Globus pallidus (tissue), 1 donor: ENCODE measurements at regions not wholly inside any gene's neighbourhood (a gene's known extent, or its start where the extent isn't known, plus 50 kb on each side); places are given as distances from the start of the nearest gene placed in this dataset.

ENCODE experiments used
- DNase-seq: peaks from one replicate; pipeline ENCODE4 v3.0.0-alpha.2; 2015; ENCODE audit warnings: low spot score

DNA sequence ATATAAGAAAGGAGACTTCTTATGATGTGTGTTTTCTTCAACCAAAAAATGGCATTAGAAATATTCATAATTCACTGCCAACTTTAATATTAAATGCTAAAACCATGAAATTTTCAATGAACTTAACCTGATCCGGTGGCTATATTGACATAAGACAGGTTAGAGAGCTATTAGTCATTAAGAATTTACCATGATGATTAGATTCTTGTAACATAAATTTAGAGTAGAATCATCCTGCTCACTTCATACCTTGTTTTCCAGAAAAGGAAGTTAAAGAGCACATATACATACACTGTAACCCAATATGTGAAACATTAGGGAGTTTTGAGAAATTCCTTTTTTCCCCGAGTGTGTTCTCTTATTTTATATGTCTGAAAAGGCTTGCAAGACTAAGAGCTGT, 430.3 kb upstream of the SEMA3A start:
- DNase-seq: no peak

DNA sequence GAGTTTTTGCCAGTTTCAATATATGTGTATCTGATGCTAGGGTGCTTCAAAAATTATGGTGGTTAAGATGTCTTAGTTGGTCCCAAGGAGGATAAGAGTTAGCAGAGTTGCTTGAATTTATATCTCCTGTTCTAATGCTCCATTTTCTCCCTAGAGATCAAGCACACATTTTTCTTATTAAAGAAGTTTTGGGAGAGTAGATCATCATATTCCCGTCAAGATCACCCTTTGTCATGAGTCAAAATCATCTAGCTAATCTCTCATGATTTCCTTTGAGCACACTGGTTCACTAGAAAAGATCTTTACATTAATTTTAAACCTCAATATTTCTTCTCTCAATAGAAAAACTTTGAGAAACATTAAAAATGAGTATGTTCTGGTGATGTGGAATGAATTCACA, 429.9 kb upstream of the SEMA3A start:
- DNase-seq: no peak

DNA sequence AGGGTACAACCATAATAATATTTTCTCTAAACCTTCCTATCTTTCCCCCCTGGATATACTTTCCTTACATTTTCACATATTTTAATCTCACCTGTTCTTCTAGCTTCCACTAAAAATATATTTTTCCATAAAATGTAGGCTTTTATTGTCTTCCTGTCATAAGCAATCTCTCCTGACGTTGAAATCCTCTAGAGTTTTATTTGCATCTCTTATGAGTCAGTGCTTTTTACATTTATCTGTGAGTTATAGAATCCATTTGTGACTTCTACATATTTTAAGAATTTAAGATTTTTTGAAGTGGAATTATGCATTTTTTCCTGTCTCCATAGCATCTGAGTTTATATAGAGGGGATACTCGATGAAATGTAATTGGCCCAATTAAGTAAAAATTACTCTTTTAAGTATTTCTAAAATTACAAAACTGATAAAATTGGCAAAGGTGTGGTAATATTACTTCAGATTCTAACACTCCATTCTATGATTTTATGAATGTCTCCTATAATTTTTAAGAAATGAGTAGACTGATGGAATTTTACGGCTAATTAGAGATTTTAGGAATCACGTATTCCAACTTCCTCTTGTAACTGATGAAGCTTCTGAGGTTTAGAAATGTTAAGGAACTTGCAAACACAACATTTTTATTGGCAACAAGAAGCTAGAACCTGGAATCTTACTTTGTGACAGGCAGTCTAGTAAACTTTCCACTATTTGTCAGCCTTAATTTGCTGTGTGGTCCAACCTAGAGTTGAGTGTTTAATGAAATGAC, 422.9 kb upstream of the SEMA3A start:
- DNase-seq: no peak

DNA sequence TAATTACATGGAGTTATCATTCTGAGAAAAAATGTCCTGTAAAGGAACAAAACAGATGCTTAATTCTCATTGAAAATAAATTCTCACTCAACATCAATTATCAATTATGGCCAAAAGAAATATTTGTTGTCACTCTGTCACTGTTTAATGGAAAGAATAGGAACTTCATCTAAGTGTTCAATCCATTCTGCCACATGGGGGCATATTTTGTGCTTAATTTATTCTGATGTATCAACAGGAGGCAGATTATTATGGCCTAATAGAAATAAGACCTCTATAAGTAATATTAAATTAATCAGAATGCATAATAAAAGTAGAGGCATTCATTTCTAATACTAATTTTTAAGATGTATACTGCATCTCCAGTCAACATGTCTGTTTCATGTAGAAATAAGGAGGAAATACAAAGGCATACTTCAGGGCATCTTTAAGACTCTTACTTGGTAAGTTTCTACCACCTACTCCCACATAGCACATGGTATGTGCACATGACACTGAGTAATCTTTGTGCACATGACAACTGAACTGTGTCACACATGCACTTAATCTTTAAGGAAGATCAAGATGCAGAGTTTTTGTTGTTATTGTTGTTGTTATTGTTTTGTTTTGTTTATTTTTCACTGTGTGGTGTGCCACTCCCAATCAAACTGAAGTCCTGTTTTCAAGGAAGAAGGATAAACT, 420.4 kb upstream of the SEMA3A start:
- no peak for DNase-seq

DNA sequence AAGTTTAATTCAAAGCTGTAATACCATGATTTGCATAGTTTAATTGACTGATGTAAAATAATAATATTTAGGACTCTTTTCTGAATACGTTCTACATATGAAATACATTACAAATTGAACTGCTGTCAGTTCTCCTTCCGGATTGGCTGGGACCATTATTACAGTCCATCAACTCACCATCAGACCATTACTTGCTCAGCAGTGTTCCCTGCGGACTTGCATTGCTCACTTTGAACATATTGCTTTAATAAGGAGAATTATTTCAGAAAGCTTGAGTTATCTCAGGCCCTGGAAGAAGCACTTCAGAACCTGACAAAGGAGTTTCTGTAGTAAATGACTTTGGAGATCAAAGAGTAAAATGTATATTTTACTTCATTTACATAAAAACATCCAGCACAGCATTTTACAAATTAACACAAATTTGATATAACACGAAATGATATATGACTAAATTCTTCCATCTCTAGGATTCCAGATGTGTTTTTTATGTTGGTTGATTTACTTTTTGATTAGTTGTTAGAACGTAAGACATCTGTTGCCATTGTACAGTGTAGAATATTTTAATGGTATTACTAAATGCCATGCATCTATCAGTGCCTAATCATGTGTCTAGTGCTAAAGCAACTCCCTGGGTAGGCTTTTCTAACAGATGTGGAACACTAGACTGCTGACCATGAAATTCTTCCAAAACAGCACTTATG, 418.5 kb upstream of the SEMA3A start:
- DNase-seq: no peak

DNA sequence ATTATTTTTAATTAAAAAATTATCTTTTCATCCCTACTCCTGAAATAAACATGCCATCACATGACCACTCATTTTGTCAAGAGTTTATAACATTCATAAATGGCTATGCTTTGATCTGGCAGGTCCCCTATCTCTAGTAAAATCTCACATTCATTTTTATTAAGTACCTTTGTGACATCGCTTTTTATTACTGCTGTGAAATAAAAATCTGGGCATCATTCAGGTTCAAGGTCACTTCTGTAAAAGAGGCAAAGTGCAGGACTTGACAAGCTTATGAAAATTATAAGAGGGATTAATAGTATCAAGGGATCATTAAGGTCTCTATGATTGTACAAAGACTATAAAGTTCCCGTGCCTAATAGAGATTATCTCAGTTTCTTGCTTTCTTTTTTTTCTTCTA, 416.8 kb upstream of the SEMA3A start:
- DNase-seq: no peak

DNA sequence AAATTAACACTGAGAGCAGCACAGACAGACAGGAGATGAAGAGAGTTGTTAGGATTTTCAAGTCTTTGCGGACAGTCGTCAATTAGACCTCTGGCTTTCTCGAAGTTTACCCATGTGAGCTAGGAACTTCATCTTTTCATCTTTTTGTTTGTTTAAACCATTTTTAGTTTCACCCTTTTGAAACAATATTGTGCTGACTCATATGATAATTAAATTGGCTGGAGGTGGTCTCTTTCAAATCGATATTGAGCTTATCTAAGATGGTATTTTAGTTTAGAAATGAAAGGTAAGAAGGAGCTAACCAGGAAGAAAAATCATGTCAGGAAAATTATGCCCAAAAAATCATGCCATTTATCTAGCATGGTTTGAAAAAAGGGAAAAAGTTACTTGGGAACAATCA, 415.8 kb upstream of the SEMA3A start:
- no peak for DNase-seq

DNA sequence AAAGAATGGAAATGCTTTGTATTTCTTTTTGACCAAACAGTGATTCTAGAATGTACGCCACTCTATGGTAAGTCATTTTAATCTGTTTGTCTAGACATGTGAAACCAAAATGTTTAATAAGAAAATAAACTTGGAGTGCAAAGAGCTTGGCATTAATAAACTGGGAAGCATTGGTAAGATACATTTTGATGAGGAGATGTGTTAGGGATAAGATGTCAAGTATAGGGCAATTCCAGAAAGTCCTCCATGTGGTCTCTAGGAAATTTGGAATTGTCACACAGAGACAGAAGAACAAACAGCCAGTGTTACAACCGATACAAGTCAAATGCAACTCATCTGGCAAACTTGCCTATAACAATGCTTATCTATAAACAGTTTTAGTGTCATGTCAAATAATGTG, 410.7 kb upstream of the SEMA3A start:
- no peak for DNase-seq

DNA sequence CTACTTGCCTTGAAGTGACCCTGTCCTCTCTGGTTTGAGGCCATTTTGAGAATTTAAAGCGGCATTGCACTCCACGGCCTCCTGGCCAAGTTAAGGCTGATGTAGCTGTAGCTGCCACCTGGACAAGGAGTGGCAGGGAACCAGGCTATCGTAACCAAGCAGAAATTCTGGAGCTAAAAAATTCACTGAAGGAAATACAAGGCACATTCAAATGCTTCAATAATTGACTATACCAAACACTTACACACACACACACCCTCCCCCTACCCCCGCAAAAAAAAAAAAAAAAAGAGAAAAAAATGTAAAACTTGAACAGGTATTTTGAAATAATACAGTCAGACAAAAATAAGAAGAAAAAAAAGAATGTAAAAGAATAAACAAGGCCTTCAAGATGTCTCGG, 409.0 kb upstream of the SEMA3A start:
- DNase-seq: no peak

DNA sequence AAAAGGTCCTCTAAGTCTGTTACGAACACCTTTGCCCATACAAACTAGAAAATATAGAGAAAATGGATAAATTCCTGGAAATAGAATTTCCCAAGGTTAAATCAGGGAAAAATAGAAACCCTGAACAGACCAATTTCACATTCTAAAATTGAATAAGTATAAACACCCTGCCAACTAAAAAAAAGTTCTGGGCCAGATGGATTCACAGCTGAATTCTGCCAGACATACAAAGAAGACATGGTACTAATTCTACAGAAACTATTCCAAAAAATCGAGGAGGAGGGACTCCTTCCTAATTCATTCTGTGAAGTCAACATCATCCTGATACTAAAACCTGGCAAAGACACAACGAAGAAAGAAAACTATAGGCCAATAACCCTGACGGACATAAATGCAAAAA, 400.4 kb upstream of the SEMA3A start:
- no peak for DNase-seq

DNA sequence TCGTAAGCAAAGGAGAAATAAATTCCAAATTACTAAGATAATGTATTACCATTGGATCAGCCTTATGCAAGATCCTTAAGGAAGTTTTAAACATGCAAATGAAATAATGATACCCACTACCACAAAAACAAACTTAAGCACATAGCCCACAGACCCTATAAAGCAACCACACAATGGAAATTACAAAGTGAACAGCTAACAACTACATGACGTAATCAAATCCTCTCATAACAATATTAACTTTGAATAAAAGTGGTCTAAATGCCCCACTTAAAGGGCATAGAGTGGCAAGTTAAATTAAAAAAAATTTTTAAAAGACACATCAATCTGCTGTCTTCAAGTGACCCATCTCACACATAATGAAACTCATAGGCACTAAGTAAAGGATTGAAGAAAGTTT, 397.3 kb upstream of the SEMA3A start:
- no peak for DNase-seq

DNA sequence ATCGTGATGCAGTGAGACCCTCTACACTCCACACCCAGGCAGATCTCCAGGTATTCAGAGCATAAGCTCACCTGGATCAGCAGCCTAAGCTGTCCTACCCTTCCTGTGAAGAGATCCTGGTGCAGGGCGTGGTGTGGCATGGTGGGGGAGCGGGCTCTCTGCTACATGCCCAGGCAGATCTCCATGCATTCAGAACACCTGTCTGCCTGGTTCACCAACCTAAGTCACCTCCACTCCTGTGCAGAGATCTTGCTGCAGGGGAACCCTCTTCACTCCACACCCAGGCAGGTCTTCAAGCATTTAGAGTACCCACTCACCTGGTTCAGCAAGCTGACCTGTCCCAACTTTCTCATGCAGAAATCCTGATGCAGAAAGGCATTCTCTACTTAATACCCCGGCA, 394.4 kb upstream of the SEMA3A start:
- no peak for DNase-seq

DNA sequence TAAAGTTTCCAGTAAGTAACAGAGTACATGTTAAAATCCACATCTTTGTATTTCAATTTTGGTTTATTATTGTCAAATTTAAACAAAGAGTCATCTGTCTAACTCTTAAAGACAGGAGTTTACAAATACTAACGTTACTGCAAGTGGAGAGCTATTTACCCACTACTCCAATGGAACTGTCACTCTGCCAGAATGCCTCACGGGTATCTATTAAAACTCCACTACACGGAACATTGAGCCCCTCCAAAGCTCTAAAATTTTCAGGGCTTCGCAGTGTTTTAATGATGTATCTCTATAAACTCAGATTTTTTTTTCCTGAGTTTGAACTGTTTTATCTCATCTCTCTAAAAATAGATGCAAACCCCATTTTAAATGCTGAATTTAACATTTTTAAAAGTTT, 388.7 kb upstream of the SEMA3A start:
- no peak for DNase-seq

DNA sequence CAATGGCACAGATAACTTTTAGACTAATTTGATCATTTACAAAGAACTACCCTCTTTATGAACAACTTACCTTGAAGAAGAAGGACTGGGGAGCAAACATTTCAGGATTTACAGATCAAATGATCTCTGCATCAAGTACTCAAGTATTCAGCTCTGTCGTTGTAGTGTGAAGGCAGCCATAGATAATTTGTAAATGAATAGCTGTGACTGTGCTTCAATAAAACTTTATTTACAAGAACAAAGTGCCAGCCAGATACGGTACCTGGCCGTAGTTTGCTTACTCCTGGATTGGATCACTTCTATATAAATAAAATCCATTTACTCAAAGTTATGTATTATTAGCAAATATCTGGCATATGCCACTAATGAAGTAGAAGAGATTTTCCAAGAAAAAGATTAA, 388.2 kb upstream of the SEMA3A start:
- no peak for DNase-seq

DNA sequence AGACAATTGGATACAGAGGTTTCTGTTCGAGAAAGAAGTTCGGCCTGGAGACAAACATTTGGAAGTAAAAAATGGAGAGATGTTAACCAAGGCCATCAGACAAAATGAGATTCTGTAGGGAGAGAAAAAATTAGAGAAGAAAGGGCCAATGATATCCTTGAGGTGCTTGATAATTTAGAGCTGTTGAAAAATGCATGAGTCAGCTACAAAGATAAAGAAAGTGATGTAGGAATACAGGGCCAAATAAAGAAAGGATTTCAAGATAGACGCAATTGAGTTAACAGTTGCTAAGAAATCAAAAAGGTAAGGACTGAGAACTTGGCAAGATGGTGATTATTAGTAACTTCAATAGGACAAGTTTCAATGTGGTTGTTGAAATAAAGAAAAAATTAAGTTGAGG, 384.2 kb upstream of the SEMA3A start:
- DNase-seq: no peak

DNA sequence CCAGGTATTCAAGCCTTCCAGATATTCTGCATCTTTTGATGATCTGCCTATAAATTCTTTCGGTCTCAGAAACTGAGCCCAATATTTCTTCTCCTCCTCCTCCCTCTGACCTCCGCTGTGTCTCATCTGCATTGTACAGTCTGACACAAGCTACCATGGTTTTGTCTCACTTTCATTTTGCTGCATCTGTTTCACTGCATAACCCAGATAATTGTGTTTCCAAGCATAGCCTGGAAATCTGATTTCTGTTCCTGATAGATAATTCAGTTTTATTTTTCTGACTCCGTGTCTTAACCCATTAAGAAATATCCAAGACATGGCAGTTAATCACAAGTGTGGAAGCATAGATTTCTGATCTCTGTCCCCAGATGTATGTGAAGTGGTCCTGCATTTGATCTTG, 374.2 kb upstream of the SEMA3A start:
- DNase-seq: no peak

DNA sequence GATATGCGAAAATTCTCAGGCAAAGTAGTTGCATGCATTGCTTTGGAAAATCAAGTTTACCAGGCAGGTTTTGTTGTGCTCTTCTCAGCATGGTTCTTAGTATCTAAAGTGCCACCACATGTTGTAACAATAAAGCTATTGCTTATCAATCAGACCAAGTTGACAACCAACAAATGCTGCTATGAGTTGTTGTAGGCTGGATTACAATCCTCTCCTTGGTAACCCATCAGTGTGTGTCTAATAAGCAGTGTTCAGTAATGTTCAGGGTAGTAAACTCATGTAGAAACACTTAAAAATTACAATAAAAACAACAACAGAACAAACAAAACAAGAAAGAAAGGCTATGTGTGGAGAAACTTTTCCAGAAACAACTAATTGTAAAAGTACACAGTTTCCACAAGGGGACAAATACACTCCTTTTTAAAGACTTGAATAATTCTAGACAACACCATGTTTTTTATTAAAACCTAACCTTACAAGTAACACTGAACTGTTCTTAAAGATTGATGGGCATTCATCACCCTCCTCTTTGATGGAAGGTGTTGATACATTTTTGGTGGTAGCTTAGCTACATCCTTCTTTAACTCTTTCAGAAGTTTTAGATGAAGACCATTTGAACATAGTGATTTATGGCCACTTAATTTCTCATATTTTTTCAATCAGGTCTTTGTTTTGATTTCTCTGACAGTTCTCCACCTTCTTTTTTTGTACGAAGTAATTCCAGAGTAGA, 370.9 kb upstream of the SEMA3A start:
- no peak for DNase-seq

DNA sequence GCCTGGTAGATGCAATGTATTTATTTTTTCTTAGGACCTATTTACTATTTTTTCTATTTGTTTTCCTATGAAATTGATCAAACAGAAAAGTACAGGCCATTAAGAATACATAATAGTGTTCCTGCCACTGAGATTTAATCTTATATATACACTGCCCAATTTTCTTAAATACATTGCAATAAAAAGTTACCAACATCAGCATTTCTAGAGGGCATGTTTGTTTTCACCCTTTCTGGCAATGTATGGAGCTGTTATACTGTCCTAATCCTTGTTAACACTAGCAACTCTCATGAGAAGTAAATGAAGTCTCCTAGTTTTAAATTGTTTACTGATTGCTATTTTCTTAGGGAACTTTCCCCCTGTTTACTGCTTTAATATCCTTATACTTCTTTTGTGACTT, 359.1 kb upstream of the SEMA3A start:
- no peak for DNase-seq

DNA sequence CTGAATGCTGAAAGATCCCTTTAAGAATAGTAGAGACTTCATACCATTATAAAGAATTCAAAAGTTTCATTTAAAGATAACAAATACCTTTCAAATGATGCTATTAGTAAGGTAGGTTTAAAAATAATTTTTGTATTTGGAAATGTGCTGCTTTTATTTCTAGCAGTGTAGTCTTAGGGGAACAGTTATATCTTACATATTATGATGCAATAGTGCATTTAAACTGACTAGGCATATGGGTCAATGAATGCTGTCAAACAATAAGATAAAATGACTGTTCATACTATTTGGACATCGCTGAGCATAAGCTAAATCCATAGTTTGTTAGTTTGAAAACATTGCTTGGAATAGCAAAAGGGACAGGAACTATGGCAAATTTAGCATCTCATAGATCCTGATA, 354.8 kb upstream of the SEMA3A start:
- DNase-seq: no peak

DNA sequence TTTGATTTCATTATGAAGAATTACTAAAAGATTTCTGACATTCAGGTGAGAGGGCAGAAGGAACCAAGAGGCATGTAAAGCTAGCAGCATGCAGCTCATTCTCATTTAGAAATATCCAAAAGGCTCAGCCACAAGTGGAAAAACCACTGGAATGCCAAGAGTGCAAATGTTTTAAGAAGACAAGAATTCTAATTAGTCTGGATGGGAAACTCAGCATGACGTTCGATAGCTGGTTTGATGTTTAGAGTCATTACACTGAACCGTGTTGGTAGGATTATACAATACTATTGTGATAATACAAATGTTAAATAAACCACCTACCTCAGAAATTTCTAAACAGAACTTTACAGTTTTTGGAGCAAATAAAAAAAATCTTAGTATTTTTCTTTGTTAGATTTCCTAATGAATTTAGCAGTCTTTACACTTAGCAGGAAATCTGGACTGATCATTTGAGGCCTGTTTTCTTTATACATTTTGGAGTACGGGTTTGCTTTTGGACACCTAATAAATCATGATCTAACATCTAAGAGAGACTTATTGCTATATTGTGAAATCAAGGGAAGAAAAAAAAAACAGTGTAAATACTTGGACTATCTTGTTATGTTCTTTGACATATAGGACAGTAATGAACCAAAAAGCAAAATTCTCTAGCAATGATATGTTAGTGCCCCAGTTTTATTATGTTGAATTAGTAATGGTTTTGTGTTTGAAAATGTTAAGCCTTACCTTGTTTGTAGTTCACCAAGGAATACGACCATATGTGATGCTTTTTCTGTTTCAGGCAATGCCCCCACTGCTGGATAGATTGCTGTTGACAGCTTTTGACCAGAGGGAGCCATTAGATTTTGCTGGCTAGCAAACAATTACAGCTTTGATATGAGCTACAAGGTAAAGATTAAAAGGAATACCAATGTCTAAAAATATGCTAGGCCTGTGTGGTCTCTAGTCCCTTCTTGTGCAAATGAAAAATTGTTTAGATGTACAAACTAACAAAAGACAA, 354.1 kb upstream of the SEMA3A start:
- DNase-seq: no peak

DNA sequence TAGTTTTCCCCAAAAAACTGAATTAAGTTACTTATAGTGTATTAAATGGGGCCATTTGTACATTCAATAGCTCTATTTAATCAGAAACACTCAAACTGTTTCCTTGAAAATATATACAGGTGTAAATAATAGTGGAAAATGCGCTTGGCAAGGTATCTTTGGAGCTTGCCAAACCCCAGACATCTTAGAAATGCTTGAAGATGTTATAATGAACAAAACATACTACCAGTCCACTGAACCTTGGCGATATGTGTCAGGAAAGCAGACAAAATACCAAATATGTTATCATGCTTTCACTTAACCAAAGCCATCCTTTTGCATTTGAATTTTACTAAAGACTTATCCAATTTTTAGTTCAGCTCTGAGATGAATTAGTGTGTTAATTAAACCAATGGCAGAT, 352.7 kb upstream of the SEMA3A start:
- DNase-seq: no peak
